Kidney tubule cell (primary cell): ENCODE measurements at regions not wholly inside any gene's neighbourhood (a gene's known extent, or its start where the extent isn't known, plus 50 kb on each side); places are given as distances from the start of the nearest gene placed in this dataset.

Source experiments
- DNase-seq: peaks from one replicate; pipeline ENCODE4 v3.0.0-alpha.2; 2018; ENCODE audit warnings: low spot score

GRCh38 chr2:66895206-66895605 is 460.3 kb downstream of the MEIS1 start:
- DNase-seq = no peak

- DNase-seq = no peak
Observed at GRCh38 chr2:66896131-66896530, 461.2 kb downstream of the MEIS1 start.

DNA sequence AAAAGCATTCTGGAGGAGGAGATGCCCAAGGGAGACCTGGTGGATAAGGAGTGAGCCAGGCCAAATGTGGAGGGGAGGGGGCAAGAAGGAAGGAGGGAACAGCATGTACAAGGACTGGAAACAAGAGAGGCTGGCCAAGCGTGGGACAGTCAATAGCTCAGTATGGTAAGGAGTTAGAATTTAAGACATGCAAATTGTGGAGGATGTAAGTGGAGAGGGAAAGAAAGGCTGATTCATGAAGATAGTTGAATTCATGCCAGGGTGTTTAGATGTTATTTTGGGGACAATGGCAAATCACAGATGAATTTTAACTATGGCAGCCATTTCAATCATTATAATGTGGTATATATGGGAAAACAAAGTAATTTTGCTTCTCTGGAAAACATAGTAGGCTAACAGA is 462.3 kb downstream of the MEIS1 start:
- peak; percentile 6 for DNase-seq

DNA sequence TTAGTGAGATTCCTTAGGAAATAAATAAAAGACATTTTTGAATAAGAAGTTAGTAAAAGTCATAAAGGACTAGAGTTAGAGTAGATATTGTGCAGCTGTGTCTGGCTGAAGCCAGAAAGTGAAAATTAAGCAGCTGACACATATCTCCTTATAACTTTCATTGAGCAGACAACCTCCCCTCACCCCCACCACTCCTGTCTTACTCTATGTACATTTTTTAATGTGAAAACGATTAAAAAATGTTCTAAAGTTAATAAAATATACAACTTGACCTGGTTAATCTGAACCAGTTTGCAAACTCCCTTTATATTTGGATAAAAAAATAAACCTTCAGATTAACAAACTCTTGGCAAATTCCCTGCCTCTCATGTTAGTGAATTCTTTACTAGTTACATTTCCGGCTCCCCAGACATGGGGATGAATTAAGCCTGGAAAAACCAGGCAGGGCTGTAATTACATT is 462.8 kb downstream of the MEIS1 start:
- no peak for DNase-seq

DNA sequence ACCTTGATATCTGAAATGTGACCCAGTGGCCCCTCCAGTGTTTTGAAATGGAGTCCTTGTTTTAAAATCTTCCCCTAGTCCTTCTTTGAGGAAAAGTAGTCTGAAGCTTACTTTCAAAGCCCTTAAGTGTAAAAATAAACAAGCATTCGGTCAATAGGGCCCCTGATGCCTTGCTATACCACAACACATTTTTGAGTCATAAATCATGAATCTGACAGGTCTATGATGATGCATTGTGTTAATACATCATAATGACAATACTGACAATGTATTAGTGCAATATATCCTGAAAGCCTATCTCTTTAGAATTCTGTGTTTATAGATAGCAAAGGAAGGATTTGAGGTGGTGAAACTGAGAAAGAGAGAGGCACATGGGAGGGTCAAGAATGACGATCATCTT is 464.2 kb downstream of the MEIS1 start:
- DNase-seq = no peak

DNA sequence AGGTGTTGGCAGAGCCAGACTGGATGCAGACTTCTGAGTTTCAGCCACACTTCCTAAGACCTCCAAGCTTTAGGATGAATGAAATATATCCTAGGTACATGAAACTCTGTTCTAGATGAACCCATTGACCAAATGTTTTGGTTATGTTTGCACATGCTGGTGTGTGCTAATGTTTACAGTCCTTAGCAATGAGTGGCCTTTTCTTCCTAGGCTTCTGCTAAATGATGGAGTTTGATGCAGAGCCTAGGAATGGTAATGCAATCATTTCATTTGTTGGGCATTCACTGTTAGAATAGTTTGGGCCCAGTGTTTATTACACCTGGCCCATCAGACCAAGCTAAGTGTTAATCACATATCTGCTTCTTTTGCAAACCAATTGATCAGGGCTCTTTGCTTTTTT is 464.7 kb downstream of the MEIS1 start:
- no peak for DNase-seq

- DNase-seq = no peak
Observed at GRCh38 chr2:66901344-66901743, 466.4 kb downstream of the MEIS1 start.

DNA sequence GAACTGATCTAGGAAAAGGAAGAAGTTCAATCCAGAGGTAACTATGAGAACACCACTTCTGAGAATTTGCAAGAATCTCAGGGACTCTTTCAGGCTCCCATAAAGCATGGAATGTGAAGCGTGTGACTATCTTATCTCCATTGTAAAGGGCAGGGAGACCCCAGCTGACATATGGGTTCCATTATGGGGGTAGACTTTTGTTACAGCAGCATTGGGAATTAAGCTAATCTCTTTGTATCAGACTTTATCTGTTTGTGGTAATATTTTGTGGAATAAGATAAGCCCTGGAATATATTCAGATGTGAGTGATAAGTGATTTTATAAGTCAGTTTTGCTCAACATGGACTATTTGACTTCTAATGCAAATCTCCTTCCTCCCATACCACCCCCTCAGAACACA is 468.3 kb downstream of the MEIS1 start:
- no peak for DNase-seq

DNA sequence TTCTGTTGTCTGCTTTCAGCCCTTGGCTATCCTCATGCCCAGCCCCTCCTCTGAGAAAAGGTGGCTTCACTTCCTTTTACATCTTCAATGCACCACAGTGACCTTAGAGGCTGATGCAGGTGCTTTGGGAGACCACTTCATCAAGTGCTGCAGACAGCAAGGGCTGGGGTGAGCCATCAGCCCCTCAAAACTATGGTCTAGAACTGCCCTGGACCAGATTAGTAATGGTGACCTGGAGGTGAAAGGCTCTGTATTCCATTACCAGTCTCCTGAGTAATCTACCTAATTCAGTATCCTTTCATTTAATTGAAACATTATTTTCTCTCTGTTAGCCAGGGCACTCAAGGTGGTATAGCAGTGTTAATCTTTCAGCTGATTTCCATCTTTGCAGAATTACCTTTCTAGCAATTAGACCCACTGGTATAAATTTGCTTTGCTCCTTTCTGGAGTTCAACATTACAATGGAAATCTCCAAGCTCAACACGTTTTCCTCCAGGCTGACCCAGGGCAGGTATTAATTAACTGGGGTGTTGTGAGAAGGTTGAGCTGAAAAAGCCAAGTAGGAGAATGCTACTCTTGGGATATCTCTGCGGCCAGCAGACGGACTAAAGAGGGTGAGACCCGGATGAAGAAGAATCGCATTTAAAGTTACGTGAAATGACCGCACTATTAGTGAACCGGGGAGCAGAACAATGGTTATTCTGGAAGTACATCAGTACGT is 469.0 kb downstream of the MEIS1 start:
- DNase-seq = peak; percentile 34

DNA sequence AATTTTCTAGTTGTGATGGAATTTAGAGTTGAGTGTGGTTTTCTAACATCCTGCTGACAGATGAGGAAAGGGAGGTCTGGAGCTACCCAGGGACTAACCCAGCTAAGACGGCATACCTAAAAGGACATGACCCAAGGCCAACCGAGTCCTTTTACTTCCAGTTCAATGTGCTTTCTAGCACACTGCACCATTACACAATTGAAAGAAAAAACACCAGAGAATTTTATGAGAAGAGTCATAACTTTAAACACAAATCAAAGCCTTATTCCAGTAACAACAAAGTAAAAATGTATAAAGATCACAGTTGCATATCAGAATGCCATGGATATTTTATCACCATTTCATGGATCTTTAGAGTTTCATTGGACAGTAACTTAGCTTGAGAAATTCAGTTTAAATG is 480.3 kb downstream of the MEIS1 start:
- no peak for DNase-seq

DNA sequence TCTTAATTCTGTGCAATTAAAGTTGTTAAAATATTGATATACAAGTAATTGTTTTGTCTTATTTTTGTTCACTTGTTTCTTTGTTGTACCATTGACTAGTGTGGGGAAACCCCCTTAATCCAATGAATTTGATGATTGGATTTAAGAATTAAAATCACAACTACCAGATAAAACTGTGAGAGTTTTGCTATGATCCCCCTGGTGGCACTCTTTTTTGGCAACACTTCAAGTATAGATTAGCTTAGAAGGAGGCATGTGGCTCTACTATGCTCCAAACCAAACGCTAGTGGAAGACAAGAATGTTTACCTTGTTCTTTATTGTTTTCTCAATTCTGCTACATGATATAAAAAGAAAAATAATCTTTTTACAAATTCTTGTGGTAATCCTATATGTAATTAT is 477.8 kb upstream of the ETAA1 start:
- no peak for DNase-seq

- DNase-seq = no peak
Observed at GRCh38 chr2:66920415-66920814, 476.7 kb upstream of the ETAA1 start.

- peak; percentile 53 for DNase-seq
Observed at GRCh38 chr2:66925128-66925527, 472.0 kb upstream of the ETAA1 start.

DNA sequence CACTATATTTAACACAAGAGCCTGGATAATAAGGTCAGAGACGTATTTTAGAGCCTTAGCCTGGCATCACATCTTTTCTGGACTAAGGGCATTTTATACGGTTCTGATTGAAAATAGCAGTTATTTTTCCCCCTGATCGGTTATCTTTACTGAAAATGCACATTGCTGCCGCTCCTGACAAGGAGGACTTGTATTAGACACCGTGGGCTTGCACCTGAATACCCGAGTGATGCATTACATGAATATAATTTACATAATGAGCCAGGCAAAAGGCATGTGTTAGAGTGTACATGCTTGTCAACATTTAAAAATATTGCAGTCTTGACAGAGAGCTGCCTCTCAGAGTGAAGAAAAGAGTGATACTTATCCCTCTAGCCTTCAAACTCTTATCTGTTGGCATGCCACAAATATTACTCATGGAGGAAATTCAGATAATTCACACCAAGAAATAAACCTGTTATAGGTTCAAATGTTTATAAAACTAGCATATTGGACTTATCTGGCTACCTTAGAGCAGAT is 470.5 kb upstream of the ETAA1 start:
- DNase-seq = no peak

GRCh38 chr2:66929632-66930338 is 467.3 kb upstream of the ETAA1 start:
- peak; percentile 54 for DNase-seq

DNA sequence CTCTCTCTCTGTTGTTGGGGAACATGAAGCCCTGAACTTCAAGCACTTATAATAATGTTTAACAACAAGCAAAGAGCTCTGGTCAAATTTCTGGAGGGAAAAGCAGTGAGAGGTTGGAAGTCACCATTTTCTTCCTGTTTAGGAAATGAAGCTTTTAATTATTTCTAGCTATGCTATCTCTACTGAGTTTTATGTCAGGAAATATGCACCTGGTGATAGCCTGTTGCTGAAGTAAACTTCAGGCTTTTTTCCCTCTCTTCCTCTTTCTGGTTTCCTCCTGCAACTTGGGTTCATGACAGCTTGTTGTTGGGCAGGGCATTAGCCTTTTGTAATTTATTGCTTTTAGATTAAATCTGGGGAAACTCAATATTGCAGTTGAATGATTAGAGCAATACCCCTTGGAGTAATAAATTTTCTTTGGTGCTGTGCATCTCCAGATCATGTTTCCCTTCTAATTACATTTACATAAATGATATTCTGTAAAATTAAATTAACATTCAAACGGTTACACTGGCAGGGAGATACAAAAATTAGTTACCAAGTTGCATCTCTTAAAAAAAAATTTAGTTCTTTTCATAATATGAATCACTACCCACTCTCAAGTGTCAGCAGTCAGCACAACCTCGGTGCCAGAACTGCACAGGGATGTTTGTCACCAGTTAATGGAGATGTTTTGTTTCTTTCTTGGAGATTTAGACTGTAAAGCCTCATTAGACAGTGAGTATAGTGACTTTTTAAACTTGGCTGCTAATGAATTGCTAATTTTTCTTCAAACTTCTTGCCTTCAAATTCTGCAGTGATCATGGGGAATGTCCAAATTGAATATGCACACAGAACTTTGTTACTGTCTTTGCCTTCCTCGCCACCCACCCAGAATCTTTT is 466.6 kb upstream of the ETAA1 start:
- no peak for DNase-seq

DNA sequence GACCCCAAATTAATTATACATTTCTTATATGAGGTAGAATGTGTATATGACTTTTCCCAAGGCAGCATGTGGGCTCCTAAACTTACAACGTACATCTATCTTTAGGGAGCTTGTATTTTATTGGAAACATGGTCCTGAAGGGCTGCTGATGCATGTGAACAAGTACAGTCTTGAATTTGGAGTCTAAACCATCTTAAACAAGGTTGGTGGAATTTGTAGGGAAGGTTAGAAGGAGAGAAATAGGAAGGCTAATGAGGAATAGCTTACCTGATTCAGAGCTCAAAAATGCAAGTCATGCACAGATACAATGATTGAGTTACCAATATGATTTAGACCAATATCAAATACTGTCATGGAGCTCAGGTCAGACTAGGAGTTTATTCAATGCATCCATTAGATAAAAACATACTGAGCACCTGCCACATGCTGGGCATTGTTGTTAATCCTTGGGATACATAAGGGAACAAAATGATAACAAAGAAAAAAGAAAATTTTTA is 458.6 kb upstream of the ETAA1 start:
- no peak for DNase-seq

GRCh38 chr2:66940080-66940479 is 457.1 kb upstream of the ETAA1 start:
- DNase-seq = no peak

DNA sequence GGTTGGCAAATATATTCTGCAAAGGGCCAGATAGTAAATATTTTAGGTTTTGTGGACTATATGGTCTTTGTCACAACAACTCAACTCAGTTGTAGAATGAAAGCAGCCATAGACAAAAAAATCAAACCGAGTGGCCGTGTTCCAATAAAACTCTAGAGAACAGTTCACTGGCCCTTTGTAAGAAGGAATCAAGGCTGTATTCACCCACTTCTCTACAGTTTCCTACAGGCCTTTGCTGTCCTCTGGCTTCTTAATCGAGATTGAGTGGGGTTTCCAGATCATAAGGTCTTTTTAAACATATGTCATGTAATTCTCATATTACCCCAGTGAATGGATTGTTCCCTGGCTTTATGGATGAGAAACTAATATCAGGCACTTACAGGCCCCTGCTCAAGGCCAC is 448.9 kb upstream of the ETAA1 start:
- DNase-seq = no peak

GRCh38 chr2:66957198-66957597 is 439.9 kb upstream of the ETAA1 start:
- DNase-seq = no peak

DNA sequence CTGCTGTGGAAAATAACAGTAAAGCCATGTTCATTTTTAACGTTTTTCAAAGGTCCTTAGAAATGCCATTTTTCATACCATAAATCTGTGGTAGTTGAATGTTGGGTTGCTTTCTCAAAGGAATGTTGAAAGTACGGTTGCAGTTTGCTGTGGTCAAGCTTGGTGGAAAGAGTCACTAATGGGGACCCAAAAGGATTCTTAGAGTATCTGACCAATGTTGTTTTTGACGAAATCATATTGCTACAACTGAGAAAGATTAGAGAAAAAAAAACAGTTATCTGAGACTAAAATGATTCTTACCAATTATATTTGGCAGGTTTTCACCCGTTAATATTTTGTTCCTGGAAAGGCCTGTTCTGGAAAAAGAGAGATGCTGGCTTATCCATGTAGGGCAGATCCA is 439.5 kb upstream of the ETAA1 start:
- no peak for DNase-seq

DNA sequence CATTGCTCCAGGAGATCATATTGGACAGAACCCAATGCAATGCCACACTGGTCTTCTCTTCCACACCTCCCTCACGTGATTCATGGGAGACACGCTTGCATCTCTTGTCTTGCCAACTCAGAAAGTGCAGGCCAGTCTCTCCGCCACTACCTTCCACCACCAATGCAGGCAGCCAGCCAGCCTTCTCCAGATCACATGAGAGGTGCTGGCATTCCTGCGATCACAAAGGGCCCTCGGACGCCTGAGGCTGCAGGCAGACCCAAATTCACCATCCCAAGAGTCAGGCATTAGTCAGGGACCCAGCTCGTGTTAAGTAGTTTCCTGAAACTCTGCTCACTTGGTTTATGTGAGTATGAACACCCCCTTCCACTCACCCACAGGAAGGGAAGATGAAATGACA is 437.0 kb upstream of the ETAA1 start:
- peak; percentile 20 for DNase-seq
